PC-3 (cell line): ENCODE measurements at regions not wholly inside any gene's neighbourhood (a gene's known extent, or its start where the extent isn't known, plus 50 kb on each side); places are given as distances from the start of the nearest gene placed in this dataset.

ENCODE experiments used
- EZH2 ChIP-seq: fragments of 300-600 bp; sonication (generic); IDR thresholded peaks from one replicate; pipeline ENCODE4 v1.6.1; 2017; ENCODE audit warnings: antibody characterized with exemption, mild to moderate bottlenecking, low read length; ENCODE audit not compliant: unreplicated experiment
- TF ChIP-seq, protein P1 (sequence below): fragments of 300-600 bp; sonication (generic); conservative IDR thresholded peaks from 2 replicates; pipeline ENCODE4 v1.5.1; 2017; ENCODE audit warnings: antibody characterized with exemption, low read depth, mild to moderate bottlenecking, low read length

GRCh38 chr12:90514325-90514724 lies 440.7 kb downstream of the CCER1 start:
- TF ChIP-seq, protein P1, sequence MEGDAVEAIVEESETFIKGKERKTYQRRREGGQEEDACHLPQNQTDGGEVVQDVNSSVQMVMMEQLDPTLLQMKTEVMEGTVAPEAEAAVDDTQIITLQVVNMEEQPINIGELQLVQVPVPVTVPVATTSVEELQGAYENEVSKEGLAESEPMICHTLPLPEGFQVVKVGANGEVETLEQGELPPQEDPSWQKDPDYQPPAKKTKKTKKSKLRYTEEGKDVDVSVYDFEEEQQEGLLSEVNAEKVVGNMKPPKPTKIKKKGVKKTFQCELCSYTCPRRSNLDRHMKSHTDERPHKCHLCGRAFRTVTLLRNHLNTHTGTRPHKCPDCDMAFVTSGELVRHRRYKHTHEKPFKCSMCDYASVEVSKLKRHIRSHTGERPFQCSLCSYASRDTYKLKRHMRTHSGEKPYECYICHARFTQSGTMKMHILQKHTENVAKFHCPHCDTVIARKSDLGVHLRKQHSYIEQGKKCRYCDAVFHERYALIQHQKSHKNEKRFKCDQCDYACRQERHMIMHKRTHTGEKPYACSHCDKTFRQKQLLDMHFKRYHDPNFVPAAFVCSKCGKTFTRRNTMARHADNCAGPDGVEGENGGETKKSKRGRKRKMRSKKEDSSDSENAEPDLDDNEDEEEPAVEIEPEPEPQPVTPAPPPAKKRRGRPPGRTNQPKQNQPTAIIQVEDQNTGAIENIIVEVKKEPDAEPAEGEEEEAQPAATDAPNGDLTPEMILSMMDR = no peak
- TF ChIP-seq EZH2 = no peak
